Natural killer cell (primary cell): ENCODE measurements at regions not wholly inside any gene's neighbourhood (a gene's known extent, or its start where the extent isn't known, plus 50 kb on each side); places are given as distances from the start of the nearest gene placed in this dataset.
"Not testable (repeated sequence)": the region's sequence is repeated elsewhere in the genome, so short reads cannot be mapped to it uniquely, and the experiment has no call there.

Experiments
- ATAC-seq, 3 donors: fragments of 150-1000 bp in 2 of 3; fragments of 200-7000 bp in 1 of 3; cut with Tn5 transposase; 1 replicate in 1 of 3; 2 replicates in 2 of 3; pipeline ENCODE4 v1.10.0; 2021; ENCODE audit warnings: mild to moderate bottlenecking in 2 of 3, moderate library complexity in 2 of 3
- DNase-seq, 2 donors: peaks; one replicate each; pipeline versions ENCODE4 v3.0.0 to v3.0.0-alpha.2; 2013 to 2021; ENCODE audit warnings: mixed read lengths in 1 of 2
- H3K27ac ChIP-seq: one replicate; pipeline ENCODE4 v1.5.1; 2013; ENCODE audit warnings: mild to moderate bottlenecking, low read length
- H3K27me3 ChIP-seq: one replicate; pipeline ENCODE4 v1.6.1; 2013; ENCODE audit warnings: low read length; ENCODE audit not compliant: control insufficient read depth, insufficient read depth
- H3K36me3 ChIP-seq: one replicate; pipeline ENCODE4 v1.6.1; 2013; ENCODE audit warnings: low read length; ENCODE audit not compliant: control insufficient read depth, insufficient read depth
- H3K4me1 ChIP-seq: one replicate; pipeline ENCODE4 v1.6.1; 2013; ENCODE audit warnings: low read length; ENCODE audit not compliant: control insufficient read depth, insufficient read depth
- H3K4me3 ChIP-seq: one replicate; pipeline ENCODE4 v1.5.1; 2013; ENCODE audit warnings: low read length
- H3K9me3 ChIP-seq: one replicate; pipeline ENCODE4 v1.6.1; 2013; ENCODE audit warnings: low read length; ENCODE audit not compliant: control insufficient read depth, insufficient read depth
- H3K27ac Mint-ChIP-seq, 2 donors: one replicate each; pipeline ENCODE4 v1.8.0; 2022; ENCODE audit warnings: mild to moderate bottlenecking in 2 of 2, mixed read lengths in 2 of 2, moderate library complexity in 1 of 2
- H3K27me3 Mint-ChIP-seq, 2 donors: one replicate each; pipeline ENCODE4 v1.8.0; 2022; ENCODE audit warnings: low read depth in 2 of 2, mixed read lengths in 2 of 2
- H3K36me3 Mint-ChIP-seq: one replicate; pipeline ENCODE4 v1.8.0; 2022; ENCODE audit warnings: mixed read lengths
- H3K4me1 Mint-ChIP-seq, 2 donors: one replicate each; pipeline ENCODE4 v1.8.0; 2022; ENCODE audit warnings: mixed read lengths in 2 of 2
- H3K4me3 Mint-ChIP-seq: one replicate; pipeline ENCODE4 v1.8.0; 2022; ENCODE audit warnings: mild to moderate bottlenecking, moderate library complexity, mixed read lengths
- H3K9me3 Mint-ChIP-seq, 2 donors: one replicate each; pipeline ENCODE4 v1.8.0; 2022; ENCODE audit warnings: mixed read lengths in 2 of 2
- WGBS: methylation state at CpG from one replicate; pipeline ENCODE4 v1.1.7; 2013; ENCODE audit warnings: missing lambda C conversion rate; ENCODE audit not compliant: insufficient coverage; 5-methylcytosine and 5-hydroxymethylcytosine counted together
- intact Hi-C: fragments of 100-400 bp; cut with micrococcal nuclease; formaldehyde crosslinking; loops from one replicate; pipeline ENCODE4 v1.14.2; 2022
- TF ChIP-seq, protein P1 (sequence below): fragments of 200-600 bp; IDR thresholded peaks from one replicate; pipeline ENCODE4 v1.8.0; 2022; ENCODE audit warnings: antibody characterized with exemption

DNA sequence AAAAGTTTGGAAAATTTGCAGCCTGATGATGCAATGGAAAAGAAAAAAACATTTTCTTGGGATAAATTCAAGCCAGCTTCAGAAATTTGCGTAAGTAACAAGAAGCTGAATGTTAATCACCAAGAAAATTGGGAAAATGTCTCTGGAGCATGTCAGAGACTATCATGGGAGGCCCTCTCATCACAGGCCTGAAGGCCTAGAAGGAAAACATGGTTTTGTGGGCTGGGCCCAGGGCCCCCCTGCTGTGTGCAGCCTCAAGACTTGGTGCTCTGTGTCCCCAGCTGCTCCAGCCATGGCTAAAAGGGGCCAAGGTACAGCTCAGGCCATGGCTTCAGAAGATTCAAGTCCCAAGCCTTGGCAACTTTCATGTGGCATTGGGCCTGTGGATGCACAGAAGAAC is 1049.8 kb upstream of the GRIA3 start:
- ATAC-seq: no peak
- 83% methylated on average over 1 of the region's 1 CpG for WGBS
- TF ChIP-seq, protein P1, sequence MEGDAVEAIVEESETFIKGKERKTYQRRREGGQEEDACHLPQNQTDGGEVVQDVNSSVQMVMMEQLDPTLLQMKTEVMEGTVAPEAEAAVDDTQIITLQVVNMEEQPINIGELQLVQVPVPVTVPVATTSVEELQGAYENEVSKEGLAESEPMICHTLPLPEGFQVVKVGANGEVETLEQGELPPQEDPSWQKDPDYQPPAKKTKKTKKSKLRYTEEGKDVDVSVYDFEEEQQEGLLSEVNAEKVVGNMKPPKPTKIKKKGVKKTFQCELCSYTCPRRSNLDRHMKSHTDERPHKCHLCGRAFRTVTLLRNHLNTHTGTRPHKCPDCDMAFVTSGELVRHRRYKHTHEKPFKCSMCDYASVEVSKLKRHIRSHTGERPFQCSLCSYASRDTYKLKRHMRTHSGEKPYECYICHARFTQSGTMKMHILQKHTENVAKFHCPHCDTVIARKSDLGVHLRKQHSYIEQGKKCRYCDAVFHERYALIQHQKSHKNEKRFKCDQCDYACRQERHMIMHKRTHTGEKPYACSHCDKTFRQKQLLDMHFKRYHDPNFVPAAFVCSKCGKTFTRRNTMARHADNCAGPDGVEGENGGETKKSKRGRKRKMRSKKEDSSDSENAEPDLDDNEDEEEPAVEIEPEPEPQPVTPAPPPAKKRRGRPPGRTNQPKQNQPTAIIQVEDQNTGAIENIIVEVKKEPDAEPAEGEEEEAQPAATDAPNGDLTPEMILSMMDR: no peak
- no peaks in the 10 kb centered on the region for H3K4me1 ChIP-seq
- H3K9me3 ChIP-seq: no peaks in the 10 kb centered on the region
- no peak overlapping the region for H3K4me3 Mint-ChIP-seq
- H3K27me3 Mint-ChIP-seq: no peaks in the 10 kb centered on the region
- H3K27ac Mint-ChIP-seq: no peak overlapping the region
- no peak for DNase-seq
- H3K4me1 Mint-ChIP-seq: no peaks in the 10 kb centered on the region
- intact Hi-C loops: no loop called here
- H3K36me3 ChIP-seq: no peaks in the 10 kb centered on the region
- H3K4me3 ChIP-seq: no peak overlapping the region
- H3K27me3 ChIP-seq: no peaks in the 10 kb centered on the region
- H3K27ac ChIP-seq: no peak overlapping the region
- H3K9me3 Mint-ChIP-seq: peaks cover 0 to 18% of the 10 kb centered on the region in 2 donors
- H3K36me3 Mint-ChIP-seq: no peaks in the 10 kb centered on the region

DNA sequence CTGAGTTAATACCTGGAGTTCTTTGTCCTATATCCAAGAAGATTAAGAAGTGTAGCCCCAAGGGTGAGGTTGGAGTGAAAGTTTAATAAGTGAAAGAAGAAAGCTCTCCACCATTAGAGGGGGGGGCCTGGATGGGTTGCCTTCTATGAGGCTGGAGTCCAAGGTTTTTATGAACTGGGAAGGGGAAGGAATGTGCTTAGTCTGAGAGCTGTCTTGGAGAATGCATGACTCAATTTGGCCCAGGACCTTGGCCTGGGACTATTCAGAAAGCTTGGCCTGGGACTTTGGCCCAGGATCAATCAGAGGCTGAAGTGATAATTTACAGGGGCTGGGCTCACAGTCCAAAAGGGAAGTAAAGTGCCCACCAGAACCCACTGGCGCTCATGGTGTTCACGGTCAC is 1049.0 kb upstream of the GRIA3 start:
- intact Hi-C loops: no loop called here
- Mint-ChIP-seq H3K27ac (no peak overlapping the region), H3K4me1 (no peaks in the 10 kb centered on the region), H3K27me3 (no peaks in the 10 kb centered on the region), H3K36me3 (no peaks in the 10 kb centered on the region), H3K9me3 (peaks cover 0 to 15% of the 10 kb centered on the region in 2 donors), H3K4me3 (no peak overlapping the region)
- no peak for DNase-seq
- no peaks in the 10 kb centered on the region for H3K36me3 ChIP-seq
- TF ChIP-seq, protein P1: no peak
- WGBS: 96% methylated on average over 2 of the region's 2 CpGs
- no peak for ATAC-seq
- no peaks in the 10 kb centered on the region for H3K9me3 ChIP-seq
- H3K27me3 ChIP-seq: no peaks in the 10 kb centered on the region
- no peak overlapping the region for H3K27ac ChIP-seq
- H3K4me1 ChIP-seq: no peaks in the 10 kb centered on the region
- no peak overlapping the region for H3K4me3 ChIP-seq

DNA sequence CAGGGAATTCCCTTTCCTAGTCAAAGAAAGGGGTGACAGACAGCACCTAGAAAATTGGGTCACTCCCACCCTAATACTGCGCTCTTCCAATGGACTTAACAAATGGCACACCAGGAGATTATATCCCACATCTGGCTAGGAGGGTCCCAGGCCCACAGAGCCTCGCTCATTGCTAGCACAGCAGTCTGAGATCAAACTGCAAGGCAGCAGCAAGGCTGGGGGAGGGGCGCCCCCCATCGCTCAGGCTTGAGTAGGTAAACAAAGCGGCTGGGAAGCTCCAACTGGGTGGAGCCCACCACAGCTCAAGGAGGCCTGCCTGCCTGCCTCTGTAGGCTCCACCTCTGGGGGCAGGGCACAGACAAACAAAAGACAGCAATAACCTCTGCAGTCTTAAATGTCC is 1043.9 kb upstream of the GRIA3 start:
- not testable (repeated sequence) for H3K27ac Mint-ChIP-seq, H3K4me3 Mint-ChIP-seq
- peaks cover 2 to 12% of the 10 kb centered on the region in 2 donors for H3K9me3 Mint-ChIP-seq

DNA sequence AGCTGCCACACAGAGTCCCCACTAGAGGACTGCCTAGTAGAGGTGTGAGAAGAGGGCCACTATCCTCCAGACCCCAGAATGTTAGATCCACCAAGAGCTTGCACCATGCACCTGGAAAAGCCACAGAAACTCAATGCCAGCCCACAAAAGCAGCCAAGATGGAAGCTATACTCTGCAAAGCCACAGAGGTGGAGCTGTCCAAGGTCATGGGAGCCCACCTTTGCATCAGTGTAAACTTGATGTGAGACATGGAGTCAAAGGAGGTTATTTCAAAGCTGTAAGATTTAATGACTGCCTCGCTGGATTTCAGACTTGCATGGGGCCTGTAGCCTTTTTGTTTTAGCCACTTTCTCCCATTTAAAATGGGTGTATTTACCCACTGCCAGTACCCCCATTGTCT is 1030.1 kb upstream of the GRIA3 start:
- no peaks in the 10 kb centered on the region for H3K36me3 Mint-ChIP-seq
- H3K27me3 ChIP-seq: no peaks in the 10 kb centered on the region
- H3K4me1 ChIP-seq: no peaks in the 10 kb centered on the region
- H3K27me3 Mint-ChIP-seq: no peaks in the 10 kb centered on the region
- H3K4me3 ChIP-seq: no peak overlapping the region
- TF ChIP-seq, protein P1: no peak
- intact Hi-C loops: no loop called here
- DNase-seq (no peak), ATAC-seq (no peak)
- WGBS: 83% methylated on average over 1 of the region's 1 CpG
- peaks cover 6 to 8% of the 10 kb centered on the region in 2 donors for H3K9me3 Mint-ChIP-seq
- H3K27ac Mint-ChIP-seq: no peak overlapping the region
- H3K27ac ChIP-seq: no peak overlapping the region
- no peaks in the 10 kb centered on the region for H3K9me3 ChIP-seq
- no peaks in the 10 kb centered on the region for H3K4me1 Mint-ChIP-seq
- H3K4me3 Mint-ChIP-seq: no peak overlapping the region
- no peaks in the 10 kb centered on the region for H3K36me3 ChIP-seq

More for the DNA sequence above, 1043.9 kb upstream of the GRIA3 start:
- intact Hi-C loops, H3K4me1 ChIP-seq, ATAC-seq, H3K27me3 Mint-ChIP-seq, H3K36me3 Mint-ChIP-seq, H3K4me1 Mint-ChIP-seq, DNase-seq, H3K36me3 ChIP-seq, H3K9me3 ChIP-seq, H3K4me3 ChIP-seq, H3K27me3 ChIP-seq, H3K27ac ChIP-seq: not testable (repeated sequence)
- WGBS: 82% methylated on average over 5 of the region's 5 CpGs
